GM12878 (cell line): ENCODE measurements at regions not wholly inside any gene's neighbourhood (a gene's known extent, or its start where the extent isn't known, plus 50 kb on each side); places are given as distances from the start of the nearest gene placed in this dataset.

Experiments
- ASH2L ChIP-seq: fragments of 300-600, 200-600 bp; sonication (generic); IDR thresholded peaks from 2 replicates; pipeline ENCODE4 v1.6.1; 2017; ENCODE audit warnings: low read depth, mild to moderate bottlenecking, borderline replicate concordance
- ATF7 ChIP-seq: fragments of 450-650 bp; IDR thresholded peaks from 2 replicates; pipeline ENCODE4 v1.6.1; 2016; ENCODE audit warnings: low read depth, mild to moderate bottlenecking
- CBX3 ChIP-seq: fragments of 200-600 bp; sonication (generic); IDR thresholded peaks from 2 replicates; pipeline ENCODE4 v1.6.1; 2016; ENCODE audit warnings: low read depth, borderline replicate concordance
- EGR1 ChIP-seq, 2 experiments: IDR thresholded peaks; 1 replicate in 1 of 2; 2 replicates in 1 of 2; pipeline ENCODE4 v1.6.1; 2011 to 2012; ENCODE audit warnings: low read depth in 2 of 2, low read length in 2 of 2, borderline replicate concordance in 1 of 2, mild to moderate bottlenecking in 1 of 2, moderate library complexity in 1 of 2
- HDAC6 ChIP-seq: fragments of 200-600 bp; sonication (generic); IDR thresholded peaks from one replicate; pipeline ENCODE4 v1.8.0; 2017; ENCODE audit warnings: antibody characterized with exemption; ENCODE audit not compliant: unreplicated experiment
- LARP7 ChIP-seq: fragments of 450-650 bp; IDR thresholded peaks from 2 replicates; pipeline ENCODE4 v1.6.1; 2017; ENCODE audit warnings: mild to moderate bottlenecking
- SIN3A ChIP-seq: IDR thresholded peaks from 2 replicates; pipeline ENCODE4 v1.6.1; 2012; ENCODE audit warnings: low read depth, low read length, improper control_type of control experiment
- SMC3 ChIP-seq: IDR thresholded peaks from 2 replicates; pipeline ENCODE4 v1.6.1; 2011; ENCODE audit warnings: low read length, improper control_type of control experiment, borderline replicate concordance
- TCF3 ChIP-seq: IDR thresholded peaks from 2 replicates; pipeline ENCODE4 v1.6.1; 2012; ENCODE audit warnings: low read depth, mild to moderate bottlenecking, low read length, borderline replicate concordance; ENCODE audit not compliant: insufficient read depth
- TF ChIP-seq, protein P1 (sequence below): IDR thresholded peaks from 2 replicates; pipeline ENCODE4 v1.6.1; 2012; ENCODE audit warnings: improper control_type of control experiment, low read depth, low read length; ENCODE audit not compliant: insufficient replicate concordance

DNA sequence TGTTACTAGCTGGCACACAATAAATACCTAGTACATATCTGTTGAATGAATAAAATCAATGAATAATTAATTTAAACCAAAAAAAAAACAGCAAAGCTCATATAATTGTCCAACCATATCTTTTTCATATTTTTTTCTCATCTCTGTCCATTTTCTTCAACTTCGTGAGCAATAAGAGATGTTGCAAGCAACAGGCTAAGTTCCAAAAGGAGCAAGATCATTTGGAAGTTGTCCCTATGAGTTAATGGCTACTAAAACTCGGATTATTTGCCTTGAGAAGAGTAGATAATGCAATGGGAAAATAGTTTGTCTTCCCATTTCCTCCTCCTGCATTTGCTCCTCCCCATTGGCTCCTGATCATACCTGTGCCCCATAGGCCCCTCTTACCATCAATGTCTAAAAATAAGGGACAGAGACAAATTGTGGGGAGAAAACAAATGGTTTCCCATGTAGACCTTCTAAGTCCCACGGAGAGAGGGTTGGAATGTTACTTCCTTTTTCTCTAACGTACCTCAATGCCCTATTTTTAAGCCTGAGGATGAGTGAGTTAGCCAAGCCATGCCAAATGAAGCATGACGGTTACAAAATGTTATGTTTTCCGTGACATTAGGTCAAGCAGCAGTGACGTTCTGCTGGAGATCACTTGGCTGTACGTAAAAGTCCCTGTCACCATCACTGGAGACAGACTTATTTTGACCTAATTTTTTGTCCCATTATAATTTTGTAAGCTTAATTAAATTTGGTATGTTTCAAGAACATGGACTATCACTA lies 217.3 kb upstream of the PREP start (continued):
- TF ChIP-seq, protein P1, sequence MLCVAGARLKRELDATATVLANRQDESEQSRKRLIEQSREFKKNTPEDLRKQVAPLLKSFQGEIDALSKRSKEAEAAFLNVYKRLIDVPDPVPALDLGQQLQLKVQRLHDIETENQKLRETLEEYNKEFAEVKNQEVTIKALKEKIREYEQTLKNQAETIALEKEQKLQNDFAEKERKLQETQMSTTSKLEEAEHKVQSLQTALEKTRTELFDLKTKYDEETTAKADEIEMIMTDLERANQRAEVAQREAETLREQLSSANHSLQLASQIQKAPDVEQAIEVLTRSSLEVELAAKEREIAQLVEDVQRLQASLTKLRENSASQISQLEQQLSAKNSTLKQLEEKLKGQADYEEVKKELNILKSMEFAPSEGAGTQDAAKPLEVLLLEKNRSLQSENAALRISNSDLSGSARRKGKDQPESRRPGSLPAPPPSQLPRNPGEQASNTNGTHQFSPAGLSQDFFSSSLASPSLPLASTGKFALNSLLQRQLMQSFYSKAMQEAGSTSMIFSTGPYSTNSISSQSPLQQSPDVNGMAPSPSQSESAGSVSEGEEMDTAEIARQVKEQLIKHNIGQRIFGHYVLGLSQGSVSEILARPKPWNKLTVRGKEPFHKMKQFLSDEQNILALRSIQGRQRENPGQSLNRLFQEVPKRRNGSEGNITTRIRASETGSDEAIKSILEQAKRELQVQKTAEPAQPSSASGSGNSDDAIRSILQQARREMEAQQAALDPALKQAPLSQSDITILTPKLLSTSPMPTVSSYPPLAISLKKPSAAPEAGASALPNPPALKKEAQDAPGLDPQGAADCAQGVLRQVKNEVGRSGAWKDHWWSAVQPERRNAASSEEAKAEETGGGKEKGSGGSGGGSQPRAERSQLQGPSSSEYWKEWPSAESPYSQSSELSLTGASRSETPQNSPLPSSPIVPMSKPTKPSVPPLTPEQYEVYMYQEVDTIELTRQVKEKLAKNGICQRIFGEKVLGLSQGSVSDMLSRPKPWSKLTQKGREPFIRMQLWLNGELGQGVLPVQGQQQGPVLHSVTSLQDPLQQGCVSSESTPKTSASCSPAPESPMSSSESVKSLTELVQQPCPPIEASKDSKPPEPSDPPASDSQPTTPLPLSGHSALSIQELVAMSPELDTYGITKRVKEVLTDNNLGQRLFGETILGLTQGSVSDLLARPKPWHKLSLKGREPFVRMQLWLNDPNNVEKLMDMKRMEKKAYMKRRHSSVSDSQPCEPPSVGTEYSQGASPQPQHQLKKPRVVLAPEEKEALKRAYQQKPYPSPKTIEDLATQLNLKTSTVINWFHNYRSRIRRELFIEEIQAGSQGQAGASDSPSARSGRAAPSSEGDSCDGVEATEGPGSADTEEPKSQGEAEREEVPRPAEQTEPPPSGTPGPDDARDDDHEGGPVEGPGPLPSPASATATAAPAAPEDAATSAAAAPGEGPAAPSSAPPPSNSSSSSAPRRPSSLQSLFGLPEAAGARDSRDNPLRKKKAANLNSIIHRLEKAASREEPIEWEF, result no peak
- TF ChIP-seq ATF7, result no peak
- TF ChIP-seq SIN3A, result no peak
- TF ChIP-seq TCF3, result no peak
- no peak for TF ChIP-seq EGR1 (IDR thresholded peaks at IDR 0.05; ENCODE audit: borderline replicate concordance in 1 of 2, low read depth in 2 of 2, low read length in 2 of 2)
- no peak for TF ChIP-seq SMC3
- TF ChIP-seq CBX3, result no peak
- TF ChIP-seq ASH2L, result no peak
- no peak for TF ChIP-seq HDAC6
- no peak for TF ChIP-seq LARP7
